SK-N-SH (cell line): ENCODE measurements at regions not wholly inside any gene's neighbourhood (a gene's known extent, or its start where the extent isn't known, plus 50 kb on each side); places are given as distances from the start of the nearest gene placed in this dataset.

ENCODE experiments used
- CTCF ChIA-PET: fragments of 300-600, 350-600 bp; formaldehyde crosslinking; extraction: SDS; loops from one replicate; lab custom pipeline; 2021; lab: Yijun Ruan, JAX
- POLR2A ChIA-PET: fragments of 350-600 bp; sonication (Branson Sonifier 250); formaldehyde crosslinking; extraction: SDS; loops from one replicate; lab custom pipeline; 2020; ENCODE audit warnings: antibody characterized with exemption, inconsistent platforms; lab: Yijun Ruan, JAX
- DNase-seq: peaks from one replicate; pipeline ENCODE4 v3.0.0; 2012
- H2AFZ ChIP-seq: fragments of 200-600 bp; sonication (generic); 2 replicates; pipeline ENCODE4 v1.8.1; 2016; ENCODE audit warnings: antibody characterized with exemption, mild to moderate bottlenecking, low read depth
- H3F3A ChIP-seq: fragments of 200-600 bp; sonication (generic); replicated peaks from 2 replicates; pipeline ENCODE3; 2016; ENCODE audit warnings: antibody characterized with exemption, mild to moderate bottlenecking; ENCODE audit not compliant: insufficient read depth
- H3K27ac ChIP-seq, 2 experiments: fragments of 200-500 bp in 1 of 2; fragments of 200-600 bp in 1 of 2; sonication (Bioruptor generic) in 1 of 2; sonication (generic), shearing (Covaris generic) in 1 of 2; 2 replicates each; pipeline versions ENCODE4 v1.5.1 to v1.6.1; 2014 to 2016; ENCODE audit warnings: low read depth in 2 of 2, inconsistent platforms in 1 of 2, low read length in 1 of 2, mild to moderate bottlenecking in 1 of 2, mixed read lengths in 1 of 2
- H3K27me3 ChIP-seq: fragments of 200-600 bp; sonication (generic), shearing (Covaris generic); 2 replicates; pipeline ENCODE4 v1.6.1; 2016; ENCODE audit warnings: mixed run types; ENCODE audit not compliant: insufficient read depth
- H3K36me3 ChIP-seq, 2 experiments: fragments of 200-500 bp in 1 of 2; fragments of 200-600 bp in 1 of 2; sonication (Bioruptor generic) in 1 of 2; sonication (generic) in 1 of 2; replicated peaks in 1 of 2; 2 replicates each; pipeline versions ENCODE3 to v1.5.1; 2014 to 2016; ENCODE audit warnings: low read length in 1 of 2, mild to moderate bottlenecking in 1 of 2; ENCODE audit not compliant: insufficient read depth in 2 of 2, control insufficient read depth in 1 of 2
- H3K4me1 ChIP-seq, 2 experiments: fragments of 200-500 bp in 1 of 2; fragments of 200-600 bp in 1 of 2; sonication (Bioruptor generic) in 1 of 2; sonication (generic), shearing (Covaris generic) in 1 of 2; 2 replicates each; pipeline versions ENCODE4 v1.5.1 to v1.6.1; 2014 to 2016; ENCODE audit warnings: low read depth in 1 of 2, low read length in 1 of 2, mixed run types in 1 of 2; ENCODE audit not compliant: insufficient read depth in 2 of 2, control insufficient read depth in 1 of 2
- H3K4me2 ChIP-seq: fragments of 200-600 bp; sonication (generic), shearing (Covaris generic); 2 replicates; pipeline ENCODE4 v1.6.1; 2017; ENCODE audit warnings: mixed run types
- H3K4me3 ChIP-seq, 2 experiments: fragments of 200-500 bp in 1 of 2; fragments of 200-600 bp in 1 of 2; sonication (Bioruptor generic) in 1 of 2; sonication (generic), shearing (Covaris generic) in 1 of 2; 2 replicates each; pipeline versions ENCODE4 v1.5.1 to v1.8.1; 2014 to 2016; ENCODE audit warnings: low read depth in 2 of 2, inconsistent platforms in 1 of 2, low read length in 1 of 2, mild to moderate bottlenecking in 1 of 2, mixed read lengths in 1 of 2, moderate library complexity in 1 of 2
- H3K79me2 ChIP-seq: fragments of 200-600 bp; sonication (generic); 2 replicates; pipeline ENCODE4 v1.8.1; 2017; ENCODE audit warnings: mild to moderate bottlenecking; ENCODE audit not compliant: insufficient read depth
- H3K9ac ChIP-seq: fragments of 200-600 bp; sonication (generic); 2 replicates; pipeline ENCODE4 v1.6.1; 2017; ENCODE audit warnings: mixed run types
- H3K9me2 ChIP-seq: fragments of 200-600 bp; sonication (generic); 2 replicates; pipeline ENCODE4 v1.6.1; 2017; ENCODE audit warnings: mixed run types
- H3K9me3 ChIP-seq: fragments of 200-600 bp; sonication (generic); 2 replicates; pipeline ENCODE4 v1.6.1; 2017; ENCODE audit warnings: mixed run types, mild to moderate bottlenecking, moderate library complexity
- H4K20me1 ChIP-seq: fragments of 200-600 bp; sonication (generic); 2 replicates; pipeline ENCODE4 v1.6.1; 2017; ENCODE audit warnings: mild to moderate bottlenecking, mixed run types; ENCODE audit not compliant: insufficient read depth
- CTCF ChIP-seq: fragments of 200-600 bp; sonication (generic); IDR thresholded peaks from 2 replicates; pipeline ENCODE4 v1.6.1; 2017; ENCODE audit warnings: antibody characterized with exemption, mild to moderate bottlenecking, moderate library complexity
- ELF1 ChIP-seq: IDR thresholded peaks from 2 replicates; pipeline ENCODE4 v1.4.0; 2012
- EP300 ChIP-seq, 2 experiments: IDR thresholded peaks; 2 replicates each; pipeline versions ENCODE4 v1.4.0 to v1.6.1; 2012; ENCODE audit warnings: borderline replicate concordance in 1 of 2, low read depth in 1 of 2, low read length in 1 of 2
- GABPA ChIP-seq: IDR thresholded peaks from 2 replicates; pipeline ENCODE4 v1.4.0; 2012; ENCODE audit warnings: low read depth, mild to moderate bottlenecking
- GATA2 ChIP-seq: sonication (generic); formaldehyde crosslinking; IDR thresholded peaks from 2 replicates; pipeline ENCODE4 v1.5.0; 2020; ENCODE audit warnings: mild to moderate bottlenecking, missing genetic modification reagents
- IRF3 ChIP-seq: fragments of 150-350 bp; IDR thresholded peaks from 2 replicates; pipeline ENCODE4 v1.6.1; 2016; ENCODE audit warnings: mild to moderate bottlenecking, low read depth, low read length
- JUND ChIP-seq: IDR thresholded peaks from 2 replicates; pipeline ENCODE4 v1.4.0; 2012
- MXI1 ChIP-seq: IDR thresholded peaks from 2 replicates; pipeline ENCODE4 v1.6.1; 2012; ENCODE audit warnings: mild to moderate bottlenecking, low read depth, low read length, improper control_type of control experiment
- NFIC ChIP-seq: IDR thresholded peaks from 2 replicates; pipeline ENCODE4 v1.4.0; 2012; ENCODE audit warnings: borderline replicate concordance
- REST ChIP-seq: IDR thresholded peaks from 2 replicates; pipeline ENCODE4 v1.6.1; 2012; ENCODE audit warnings: mild to moderate bottlenecking, low read depth, low read length, moderate library complexity
- RXRA ChIP-seq: IDR thresholded peaks from 2 replicates; pipeline ENCODE4 v1.4.0; 2012; ENCODE audit warnings: low read depth, mild to moderate bottlenecking, borderline replicate concordance
- SIN3A ChIP-seq: IDR thresholded peaks from 2 replicates; pipeline ENCODE4 v1.6.1; 2012; ENCODE audit warnings: low read depth, mild to moderate bottlenecking, low read length, moderate library complexity, borderline replicate concordance
- SMC3 ChIP-seq: IDR thresholded peaks from 2 replicates; pipeline ENCODE4 v1.6.1; 2012; ENCODE audit warnings: low read depth, low read length, improper control_type of control experiment
- TAF1 ChIP-seq: IDR thresholded peaks from 2 replicates; pipeline ENCODE4 v1.6.1; 2012; ENCODE audit warnings: low read depth, mild to moderate bottlenecking, low read length, moderate library complexity, borderline replicate concordance
- TCF12 ChIP-seq: IDR thresholded peaks from 2 replicates; pipeline ENCODE4 v1.4.0; 2012
- TEAD4 ChIP-seq: IDR thresholded peaks from 2 replicates; pipeline ENCODE4 v1.4.0; 2012; ENCODE audit warnings: mild to moderate bottlenecking, borderline replicate concordance; ENCODE audit not compliant: insufficient read depth
- USF2 ChIP-seq: fragments of 150-350 bp; IDR thresholded peaks from 2 replicates; pipeline ENCODE4 v1.6.1; 2017; ENCODE audit warnings: antibody characterized with exemption, low read length, low read depth, borderline replicate concordance
- WGBS: methylation state at CpG from one replicate; pipeline ENCODE4 v1.1.6; 2017; ENCODE audit warnings: low lambda C conversion rate; 5-methylcytosine and 5-hydroxymethylcytosine counted together

- TF ChIP-seq REST (no peak), RXRA (no peak), SIN3A (no peak), GABPA (no peak)
Measured at GRCh38 chr7:54827734-54828133, 68.7 kb upstream of the SEC61G start (continued).

- no peak overlapping the region for H3K4me2 ChIP-seq
- no peak overlapping the region for H2AFZ ChIP-seq
- no peaks in the 10 kb centered on the region for H3K4me1 ChIP-seq
- WGBS: 83% methylated on average over 4 of the region's 4 CpGs
- ChIA-PET POLR2A (no interaction called here), CTCF (interaction anchor here (0.9 to 1.8 kb wide), 4 partner anchors 11 to 424 kb away, joined by 3 to 6 read pairs (median 3); no protein-coding TSS in a partner anchor)
- H3K4me3 ChIP-seq: no peak overlapping the region
- DNase-seq: no peak
- H3K79me2 ChIP-seq: no peaks in the 10 kb centered on the region
- H3K27ac ChIP-seq: no peak overlapping the region
- no peaks in the 10 kb centered on the region for H3K27me3 ChIP-seq
- TF ChIP-seq SIN3A (no peak), TEAD4 (no peak), MXI1 (no peak), EP300 (IDR thresholded peaks at IDR 0.05; ENCODE audit: borderline replicate concordance in 1 of 2, low read depth in 1 of 2, low read length in 1 of 2) (no peak), JUND (no peak), USF2 (no peak), ELF1 (no peak), SMC3 (no peak), REST (no peak), GATA2 (CRISPR knock-in tag) (no peak), TCF12 (no peak), IRF3 (no peak), NFIC (no peak), CTCF (no peak), TAF1 (no peak)
- H3K36me3 ChIP-seq: no peaks in the 10 kb centered on the region
- H3K9me3 ChIP-seq: 0 out of 2 replicates have a peak, but pooled peaks cover 4% of the 10 kb centered on the region
- H3F3A ChIP-seq: no peaks in the 10 kb centered on the region
- H4K20me1 ChIP-seq: no peaks in the 10 kb centered on the region
- H3K9me2 ChIP-seq: no peaks in the 10 kb centered on the region
- H3K9ac ChIP-seq: no peak overlapping the region
Measured at GRCh38 chr7:54831046-54831643, 72.1 kb upstream of the SEC61G start.
